GM12891 (cell line): ENCODE measurements at regions not wholly inside any gene's neighbourhood (a gene's known extent, or its start where the extent isn't known, plus 50 kb on each side); places are given as distances from the start of the nearest gene placed in this dataset.

ENCODE experiments used
- DNase-seq: peaks from one replicate; pipeline ENCODE4 v3.0.0; 2011; ENCODE audit warnings: low spot score; ENCODE audit not compliant: insufficient read length
- FAIRE-seq: peaks from 2 replicates; lab custom pipeline; 2011; peaks lifted over from hg19 to GRCh38; lab: Jason Lieb, UNC
- PAX5 ChIP-seq: IDR thresholded peaks from 2 replicates; pipeline ENCODE4 v1.6.1; 2011; ENCODE audit warnings: low read length, moderate library complexity, mild to moderate bottlenecking; ENCODE audit not compliant: insufficient read depth, severe bottlenecking
- POLR2A ChIP-seq: IDR thresholded peaks from 2 replicates; pipeline ENCODE4 v1.6.1; 2011; ENCODE audit warnings: low read depth, low read length, control low read depth
- POLR2AphosphoS5 ChIP-seq: IDR thresholded peaks from 2 replicates; pipeline ENCODE4 v1.6.1; 2011; ENCODE audit warnings: low read depth, low read length, control low read depth
- POU2F2 ChIP-seq: IDR thresholded peaks from 2 replicates; pipeline ENCODE4 v1.6.1; 2011; ENCODE audit warnings: low read depth, mild to moderate bottlenecking, control low read depth, low read length, moderate library complexity
- SPI1 ChIP-seq: IDR thresholded peaks from 2 replicates; pipeline ENCODE4 v1.6.1; 2011; ENCODE audit warnings: low read depth, low read length, control low read depth
- TAF1 ChIP-seq: IDR thresholded peaks from 2 replicates; pipeline ENCODE4 v1.6.1; 2011; ENCODE audit warnings: low read depth, low read length, control low read depth

DNA sequence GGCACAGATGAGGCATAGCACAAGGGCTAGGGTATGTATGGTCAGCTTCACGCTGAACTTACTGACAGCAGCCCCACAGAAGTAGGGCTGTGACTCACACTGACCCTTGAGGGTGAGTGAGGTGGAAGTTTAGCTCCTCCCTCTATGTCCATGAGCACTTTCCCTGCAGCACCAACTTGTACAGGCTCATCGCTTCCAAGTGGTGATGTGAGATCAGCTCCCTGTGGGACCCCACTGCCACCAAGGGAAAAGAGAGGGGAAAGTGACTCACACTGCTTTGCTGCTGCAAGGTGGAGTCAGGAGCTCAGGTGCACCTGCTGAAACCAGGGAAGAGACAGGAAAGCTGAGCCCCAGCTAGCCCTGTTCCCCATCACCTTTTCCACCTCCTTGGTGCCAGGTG, 91.5 kb downstream of the TEX51 start:
- TF ChIP-seq TAF1: no peak
- TF ChIP-seq SPI1: no peak
- TF ChIP-seq POU2F2: no peak
- no peak for TF ChIP-seq PAX5
- TF ChIP-seq POLR2A: no peak
- TF ChIP-seq POLR2AphosphoS5: no peak
- DNase-seq (no peak), FAIRE-seq (no peak)

DNA sequence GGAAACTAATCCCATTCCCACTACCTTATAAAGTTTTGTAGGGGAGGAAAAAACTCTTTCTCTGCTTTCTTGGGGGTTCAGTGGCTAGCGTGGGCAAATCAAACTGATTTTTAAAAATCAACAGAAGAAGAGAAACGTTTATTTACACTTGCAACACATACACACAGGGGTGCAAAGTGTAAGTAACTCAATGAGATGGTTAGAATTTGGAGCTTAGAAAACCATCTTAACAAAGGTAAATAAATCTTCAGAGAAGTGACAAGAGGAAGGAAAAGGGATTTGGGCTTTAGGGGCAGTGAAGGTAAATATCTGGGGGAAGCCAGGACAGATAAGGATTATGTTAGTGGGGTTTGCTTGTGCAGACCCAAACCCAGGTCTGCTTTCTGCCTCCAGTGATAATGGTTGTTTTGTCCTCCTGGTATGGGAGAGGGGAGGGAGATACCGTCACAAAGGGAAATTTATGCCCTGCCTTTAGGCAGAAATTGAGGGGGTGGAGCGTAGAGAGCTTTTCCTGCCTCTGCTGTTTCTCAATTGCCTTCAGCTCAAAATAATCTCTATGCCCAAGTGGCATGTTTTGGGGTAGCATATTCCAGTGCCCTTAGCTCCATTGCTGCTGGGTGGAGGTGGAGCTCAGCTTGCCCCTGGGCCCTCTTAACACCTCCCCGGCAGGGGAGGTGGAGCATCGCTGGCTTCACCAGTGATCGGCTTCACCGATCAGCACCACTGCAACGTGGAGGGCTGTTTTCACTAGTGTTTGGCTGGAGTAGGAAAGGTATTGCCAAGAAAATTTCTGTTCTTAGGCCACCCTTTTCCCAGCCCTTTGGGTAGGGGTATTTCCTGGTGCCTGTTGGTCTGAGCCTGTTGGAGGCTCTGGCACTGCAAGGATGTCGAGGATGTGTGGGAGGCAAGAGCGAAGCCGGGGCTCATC, 92.2 kb downstream of the TEX51 start:
- DNase-seq: no peak
- no peak for TF ChIP-seq POLR2A
- no peak for TF ChIP-seq POLR2AphosphoS5
- no peak for FAIRE-seq

DNA sequence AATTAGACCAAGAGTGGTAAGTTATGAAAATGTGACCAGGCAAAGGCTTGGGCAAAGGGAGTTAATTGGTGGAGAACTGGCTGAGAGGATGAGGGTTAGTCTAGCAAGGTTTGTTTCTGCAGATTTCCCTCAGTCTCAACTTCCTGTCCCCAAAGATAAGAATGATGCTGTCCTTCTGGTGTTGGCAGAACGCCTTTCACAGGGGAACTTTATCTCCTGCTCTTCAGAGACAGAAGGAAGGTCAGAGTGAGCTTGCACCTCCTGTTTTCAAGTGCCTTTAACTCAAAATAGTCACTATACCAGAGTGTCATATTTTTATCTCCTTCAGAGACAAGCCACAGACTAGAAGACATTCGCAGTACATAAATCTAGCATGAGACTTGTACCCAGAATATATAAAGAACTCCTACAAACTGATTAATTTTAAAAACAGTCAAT, 95.7 kb downstream of the TEX51 start:
- FAIRE-seq: no peak
- TF ChIP-seq SPI1 (no peak), PAX5 (no peak), POLR2A (no peak), POU2F2 (no peak), POLR2AphosphoS5 (no peak), TAF1 (no peak)
- no peak for DNase-seq

DNA sequence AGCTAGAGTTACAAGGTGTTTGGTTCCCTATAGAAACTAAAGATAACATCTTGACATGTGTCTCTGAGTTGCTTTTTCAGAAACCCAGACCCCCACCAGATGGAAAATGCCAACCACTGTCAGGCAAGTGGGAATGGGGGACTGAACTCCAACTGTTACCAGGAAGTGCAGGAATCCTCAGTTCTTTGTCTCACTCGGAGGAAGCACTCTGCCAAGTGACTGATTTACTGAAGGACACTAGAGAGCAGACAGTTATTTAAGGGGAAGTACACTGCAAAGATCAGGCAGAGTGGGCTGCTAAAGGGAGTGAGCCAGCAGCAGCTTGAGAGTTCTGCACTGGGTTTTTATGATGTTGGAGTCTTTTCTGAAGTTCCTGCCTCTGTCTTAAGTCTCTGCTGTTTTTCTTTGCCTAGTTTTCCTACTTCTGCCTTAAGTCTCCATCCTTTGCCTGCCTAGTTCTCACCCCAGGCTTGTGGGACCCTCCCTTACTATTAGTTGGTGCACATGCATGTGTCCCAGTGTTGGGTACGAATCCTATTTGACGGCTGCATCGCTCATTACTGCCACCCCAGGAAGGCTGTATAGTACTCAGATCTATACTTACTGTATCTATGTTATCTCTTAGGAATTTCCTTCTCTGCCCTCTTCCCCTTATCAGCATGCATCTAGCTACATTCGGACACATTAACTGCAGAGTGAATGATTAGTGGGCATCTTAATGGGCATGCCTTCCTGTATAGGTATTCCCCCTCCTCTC, 97.1 kb downstream of the TEX51 start:
- FAIRE-seq (no peak), DNase-seq (no peak)
- TF ChIP-seq PAX5 (no peak), POU2F2 (no peak), TAF1 (no peak), SPI1 (no peak), POLR2AphosphoS5 (no peak), POLR2A (no peak)

DNA sequence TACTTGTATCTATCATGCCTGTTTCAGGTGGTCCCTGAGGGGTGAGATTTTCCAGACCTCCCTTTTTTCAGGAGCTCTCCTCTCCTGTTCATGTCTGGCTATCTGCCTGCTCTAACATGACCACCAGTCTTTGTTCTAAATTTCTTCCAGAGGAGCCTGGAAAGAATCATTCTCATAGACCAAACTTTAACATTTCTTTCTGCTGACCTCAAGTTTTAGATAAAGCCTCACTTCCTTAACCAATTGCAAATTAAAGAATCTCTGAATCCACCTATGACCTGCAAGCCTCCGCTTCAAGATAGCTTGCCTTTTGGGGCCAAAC, 97.6 kb downstream of the TEX51 start:
- DNase-seq: no peak
- FAIRE-seq: no peak
- TF ChIP-seq PAX5: no peak
- TF ChIP-seq SPI1: no peak
- no peak for TF ChIP-seq POLR2AphosphoS5
- TF ChIP-seq POU2F2: no peak
- TF ChIP-seq POLR2A: no peak
- no peak for TF ChIP-seq TAF1
